ENCODE measurements at regions not wholly inside any gene's neighbourhood (a gene's known extent, or its start where the extent isn't known, plus 50 kb on each side); places are given as distances from the start of the nearest gene placed in this dataset.

- intact Hi-C loops (cut with DNase I) = no loop called here
- H3K27ac ChIP-seq = no peak overlapping the region
- DNase-seq (ENCODE audit: extremely low spot score in 2 of 2) = no peak
- no peaks in the 10 kb centered on the region for H3K36me3 ChIP-seq
- no peaks in the 10 kb centered on the region for H3K4me1 ChIP-seq
- H3K9me3 ChIP-seq = no peaks in the 10 kb centered on the region
- H3K27me3 ChIP-seq = no peaks in the 10 kb centered on the region
- TF ChIP-seq POLR2A (IDR thresholded peaks at IDR 0.05) (no peak), CTCF (IDR thresholded peaks at IDR 0.05) (no peak), POLR2AphosphoS5 (IDR thresholded peaks at IDR 0.05; ENCODE audit: insufficient read depth in 1 of 2, low read depth in 1 of 2) (no peak)
- H3K4me3 ChIP-seq = no peak overlapping the region
These were observed 345.6 kb upstream of the CA10 start for GRCh38 chr17:52504081-52504480.

DNA sequence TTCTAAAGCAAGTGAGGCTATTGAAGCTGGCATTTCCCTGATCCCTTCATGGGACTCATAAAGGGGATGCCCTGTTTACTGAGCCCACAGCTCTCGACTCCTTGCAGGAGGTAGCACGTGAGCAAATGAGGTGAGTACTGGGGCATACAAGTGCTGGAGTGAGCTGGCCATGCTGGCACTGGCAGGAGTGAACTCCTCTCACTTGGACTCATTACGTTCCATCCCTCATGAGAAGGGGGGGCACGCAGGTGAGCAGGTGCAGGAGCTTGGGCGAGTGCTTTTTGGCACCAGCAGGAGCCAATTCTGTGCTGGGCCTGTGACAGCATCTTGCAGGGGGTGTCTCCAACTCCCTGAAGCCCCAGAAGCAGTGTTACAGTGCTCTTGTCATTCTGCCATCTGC is 337.1 kb upstream of the CA10 start:
- no peaks in the 10 kb centered on the region for H3K27me3 ChIP-seq
- DNase-seq (ENCODE audit: extremely low spot score in 2 of 2) = no peak
- H3K4me3 ChIP-seq = no peak overlapping the region
- TF ChIP-seq POLR2A (IDR thresholded peaks at IDR 0.05) (no peak), POLR2AphosphoS5 (IDR thresholded peaks at IDR 0.05; ENCODE audit: insufficient read depth in 1 of 2, low read depth in 1 of 2) (no peak), CTCF (IDR thresholded peaks at IDR 0.05) (no peak)
- no peaks in the 10 kb centered on the region for H3K36me3 ChIP-seq
- no peaks in the 10 kb centered on the region for H3K9me3 ChIP-seq
- H3K27ac ChIP-seq = no peak overlapping the region
- intact Hi-C loops (cut with DNase I) = no loop called here
- no peaks in the 10 kb centered on the region for H3K4me1 ChIP-seq

- H3K4me1 ChIP-seq = no peaks in the 10 kb centered on the region
- intact Hi-C loops (cut with DNase I) = no loop called here
- no peaks in the 10 kb centered on the region for H3K9me3 ChIP-seq
- no peak for DNase-seq (ENCODE audit: extremely low spot score in 2 of 2)
- no peak overlapping the region for H3K4me3 ChIP-seq
- no peak for TF ChIP-seq POLR2A (IDR thresholded peaks at IDR 0.05)
- no peak for TF ChIP-seq CTCF (IDR thresholded peaks at IDR 0.05)
- no peak for TF ChIP-seq POLR2AphosphoS5 (IDR thresholded peaks at IDR 0.05; ENCODE audit: insufficient read depth in 1 of 2, low read depth in 1 of 2)
- no peaks in the 10 kb centered on the region for H3K27me3 ChIP-seq
- no peak overlapping the region for H3K27ac ChIP-seq
- H3K36me3 ChIP-seq = no peaks in the 10 kb centered on the region
These were observed 323.8 kb upstream of the CA10 start for GRCh38 chr17:52482271-52482670.

DNA sequence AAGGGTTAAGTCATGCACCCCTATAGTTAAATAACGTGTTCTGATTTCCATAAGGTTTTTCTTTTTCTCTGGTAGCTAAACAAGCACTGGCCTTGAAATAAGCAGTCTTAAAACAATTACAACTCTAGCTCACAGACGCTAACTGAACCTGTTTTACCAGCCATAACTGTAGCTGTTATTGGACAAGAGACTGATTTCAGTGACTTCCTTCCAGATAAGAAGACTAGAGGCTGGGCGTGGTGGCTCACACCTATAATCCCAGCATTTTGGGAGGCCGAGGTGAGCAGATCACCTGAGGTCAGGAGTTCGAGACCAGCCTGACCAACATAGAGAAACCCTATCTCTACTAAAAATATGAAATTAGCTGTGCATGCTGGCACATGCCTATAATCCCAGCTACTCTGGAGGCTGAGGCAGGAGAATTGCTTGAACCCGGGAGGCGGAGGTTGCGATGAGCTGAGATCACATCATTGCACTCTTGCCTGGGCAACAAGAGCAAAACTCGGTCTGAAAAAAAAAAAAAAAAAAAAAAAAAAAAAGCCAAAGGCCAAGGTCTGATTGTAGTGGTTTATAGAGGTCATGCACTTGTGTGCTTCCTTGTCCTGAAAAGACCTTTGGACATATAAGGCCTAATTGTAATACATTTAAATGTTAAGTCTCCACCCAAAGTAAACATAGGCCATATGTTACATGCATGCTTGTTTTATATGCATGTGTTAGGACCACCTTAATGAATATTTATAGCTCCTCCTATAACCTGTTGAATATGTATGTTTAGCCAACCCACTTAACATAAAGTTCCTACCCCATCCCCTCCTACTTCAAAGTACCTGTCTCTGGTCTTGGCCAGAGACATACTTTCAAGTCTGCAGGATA is 319.5 kb upstream of the CA10 start:
- Histone ChIP-seq H3K27ac (no peak overlapping the region), H3K4me3 (no peak overlapping the region), H3K36me3 (no peaks in the 10 kb centered on the region), H3K4me1 (no peaks in the 10 kb centered on the region), H3K9me3 (no peaks in the 10 kb centered on the region), H3K27me3 (no peaks in the 10 kb centered on the region)
- TF ChIP-seq CTCF (IDR thresholded peaks at IDR 0.05) (no peak), POLR2AphosphoS5 (IDR thresholded peaks at IDR 0.05; ENCODE audit: insufficient read depth in 1 of 2, low read depth in 1 of 2) (no peak), POLR2A (IDR thresholded peaks at IDR 0.05) (no peak)
- DNase-seq (ENCODE audit: extremely low spot score in 2 of 2) = no peak
- intact Hi-C loops (cut with DNase I) = no loop called here

- Histone ChIP-seq H3K4me1 (no peaks in the 10 kb centered on the region), H3K4me3 (no peak overlapping the region), H3K36me3 (no peaks in the 10 kb centered on the region), H3K27ac (no peak overlapping the region), H3K9me3 (no peaks in the 10 kb centered on the region), H3K27me3 (no peaks in the 10 kb centered on the region)
- DNase-seq (ENCODE audit: extremely low spot score in 2 of 2) = no peak
- TF ChIP-seq CTCF (IDR thresholded peaks at IDR 0.05) (no peak), POLR2AphosphoS5 (IDR thresholded peaks at IDR 0.05; ENCODE audit: insufficient read depth in 1 of 2, low read depth in 1 of 2) (no peak), POLR2A (IDR thresholded peaks at IDR 0.05) (no peak)
- intact Hi-C loops (cut with DNase I) = no loop called here
These were observed 318.3 kb upstream of the CA10 start for GRCh38 chr17:52476638-52477313.

Data from vagina (tissue), 2 donors.